GM18517 (cell line): ENCODE measurements at regions not wholly inside any gene's neighbourhood (a gene's known extent, or its start where the extent isn't known, plus 50 kb on each side); places are given as distances from the start of the nearest gene placed in this dataset.
"Not testable (repeated sequence)": the region's sequence is repeated elsewhere in the genome, so short reads cannot be mapped to it uniquely, and the experiment has no call there.

Experiments
- ATAC-seq: cut with Tn5 transposase; IDR thresholded peaks from one replicate; pipeline ENCODE4 v1.9.1; 2021; ENCODE audit warnings: mild to moderate bottlenecking, moderate library complexity; ENCODE audit not compliant: unreplicated experiment

GRCh38 chr7:119964065-119964464, 308.9 kb upstream of the KCND2 start:
- no peak for ATAC-seq

- no peak for ATAC-seq
These were observed 308.0 kb upstream of the KCND2 start for GRCh38 chr7:119964788-119965542.

GRCh38 chr7:119967221-119967620, 305.8 kb upstream of the KCND2 start:
- no peak for ATAC-seq

- not testable (repeated sequence) for ATAC-seq
These were observed 304.6 kb upstream of the KCND2 start for GRCh38 chr7:119968411-119968810.

GRCh38 chr7:119969054-119969453, 303.9 kb upstream of the KCND2 start:
- ATAC-seq: no peak

GRCh38 chr7:119969763-119970162, 303.2 kb upstream of the KCND2 start:
- ATAC-seq: no peak

GRCh38 chr7:119974972-119975371, 298.0 kb upstream of the KCND2 start:
- no peak for ATAC-seq

GRCh38 chr7:119982884-119983283, 290.1 kb upstream of the KCND2 start:
- no peak for ATAC-seq

- ATAC-seq: no peak
These were observed 289.5 kb upstream of the KCND2 start for GRCh38 chr7:119983468-119983867.

- no peak for ATAC-seq
These were observed 288.7 kb upstream of the KCND2 start for GRCh38 chr7:119984247-119984646.

- no peak for ATAC-seq
These were observed 284.6 kb upstream of the KCND2 start for GRCh38 chr7:119988401-119988800.

GRCh38 chr7:119994928-119995327, 278.0 kb upstream of the KCND2 start:
- no peak for ATAC-seq

GRCh38 chr7:119996634-119997033, 276.3 kb upstream of the KCND2 start:
- ATAC-seq: peak; percentile 64

GRCh38 chr7:119999738-120000475, 273.1 kb upstream of the KCND2 start:
- no peak for ATAC-seq

- no peak for ATAC-seq
These were observed 267.3 kb upstream of the KCND2 start for GRCh38 chr7:120005720-120006119.

GRCh38 chr7:120014301-120014700, 258.7 kb upstream of the KCND2 start:
- ATAC-seq: not testable (repeated sequence)

- ATAC-seq: no peak
These were observed 258.0 kb upstream of the KCND2 start for GRCh38 chr7:120014925-120015465.

GRCh38 chr7:120021085-120021484, 251.9 kb upstream of the KCND2 start:
- no peak for ATAC-seq

GRCh38 chr7:120023494-120024167, 249.3 kb upstream of the KCND2 start:
- ATAC-seq: no peak

GRCh38 chr7:120028636-120029035, 244.3 kb upstream of the KCND2 start:
- ATAC-seq: no peak

GRCh38 chr7:120030876-120031275, 242.1 kb upstream of the KCND2 start:
- ATAC-seq: no peak
